ENCODE measurements at regions not wholly inside any gene's neighbourhood (a gene's known extent, or its start where the extent isn't known, plus 50 kb on each side); places are given as distances from the start of the nearest gene placed in this dataset.
"Not testable (repeated sequence)": the region's sequence is repeated elsewhere in the genome, so short reads cannot be mapped to it uniquely, and the experiment has no call there.

DNA sequence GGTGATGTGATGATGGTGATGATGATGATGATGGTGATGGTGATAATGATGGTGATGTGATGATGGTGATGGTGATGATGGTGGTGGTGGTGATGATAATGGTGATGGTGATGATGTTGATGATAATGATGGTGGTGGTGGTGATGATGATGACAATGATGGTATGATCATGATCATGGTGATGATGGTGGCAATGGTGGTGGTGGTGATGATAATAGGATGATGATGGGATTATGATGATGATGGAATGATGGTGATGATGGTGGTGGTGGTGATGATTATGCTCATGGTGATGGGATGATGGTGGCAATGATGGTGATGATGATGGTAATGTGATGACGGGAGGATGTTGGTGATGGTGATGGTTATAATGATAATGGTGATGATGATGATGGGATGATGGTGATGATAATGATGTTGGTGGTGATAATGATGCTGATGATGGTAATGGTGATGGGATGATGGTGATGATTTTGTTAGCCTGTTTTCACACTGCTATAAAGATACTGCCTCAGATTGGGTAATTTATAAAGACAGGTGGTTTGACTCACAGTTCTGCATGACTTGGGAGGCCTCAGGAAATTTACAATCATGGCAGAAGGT, 314.8 kb upstream of the SFSWAP start:
- H3K4me3 ChIP-seq (ENCODE audit: low read depth, low read length), result no peak overlapping the region
- TF ChIP-seq MYC (IDR thresholded peaks at IDR 0.05; ENCODE audit: low read depth, low read length) (no peak), POLR2A (IDR thresholded peaks at IDR 0.05; ENCODE audit: extremely low read depth, insufficient read length) (no peak)
- TF ChIP-seq, protein P1, sequence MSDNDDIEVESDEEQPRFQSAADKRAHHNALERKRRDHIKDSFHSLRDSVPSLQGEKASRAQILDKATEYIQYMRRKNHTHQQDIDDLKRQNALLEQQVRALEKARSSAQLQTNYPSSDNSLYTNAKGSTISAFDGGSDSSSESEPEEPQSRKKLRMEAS (IDR thresholded peaks at IDR 0.05; ENCODE audit: low read depth, low read length), result no peak
- TF ChIP-seq, protein P2, sequence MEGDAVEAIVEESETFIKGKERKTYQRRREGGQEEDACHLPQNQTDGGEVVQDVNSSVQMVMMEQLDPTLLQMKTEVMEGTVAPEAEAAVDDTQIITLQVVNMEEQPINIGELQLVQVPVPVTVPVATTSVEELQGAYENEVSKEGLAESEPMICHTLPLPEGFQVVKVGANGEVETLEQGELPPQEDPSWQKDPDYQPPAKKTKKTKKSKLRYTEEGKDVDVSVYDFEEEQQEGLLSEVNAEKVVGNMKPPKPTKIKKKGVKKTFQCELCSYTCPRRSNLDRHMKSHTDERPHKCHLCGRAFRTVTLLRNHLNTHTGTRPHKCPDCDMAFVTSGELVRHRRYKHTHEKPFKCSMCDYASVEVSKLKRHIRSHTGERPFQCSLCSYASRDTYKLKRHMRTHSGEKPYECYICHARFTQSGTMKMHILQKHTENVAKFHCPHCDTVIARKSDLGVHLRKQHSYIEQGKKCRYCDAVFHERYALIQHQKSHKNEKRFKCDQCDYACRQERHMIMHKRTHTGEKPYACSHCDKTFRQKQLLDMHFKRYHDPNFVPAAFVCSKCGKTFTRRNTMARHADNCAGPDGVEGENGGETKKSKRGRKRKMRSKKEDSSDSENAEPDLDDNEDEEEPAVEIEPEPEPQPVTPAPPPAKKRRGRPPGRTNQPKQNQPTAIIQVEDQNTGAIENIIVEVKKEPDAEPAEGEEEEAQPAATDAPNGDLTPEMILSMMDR (IDR thresholded peaks at IDR 0.05; ENCODE audit: low read depth, low read length), result no peak

DNA sequence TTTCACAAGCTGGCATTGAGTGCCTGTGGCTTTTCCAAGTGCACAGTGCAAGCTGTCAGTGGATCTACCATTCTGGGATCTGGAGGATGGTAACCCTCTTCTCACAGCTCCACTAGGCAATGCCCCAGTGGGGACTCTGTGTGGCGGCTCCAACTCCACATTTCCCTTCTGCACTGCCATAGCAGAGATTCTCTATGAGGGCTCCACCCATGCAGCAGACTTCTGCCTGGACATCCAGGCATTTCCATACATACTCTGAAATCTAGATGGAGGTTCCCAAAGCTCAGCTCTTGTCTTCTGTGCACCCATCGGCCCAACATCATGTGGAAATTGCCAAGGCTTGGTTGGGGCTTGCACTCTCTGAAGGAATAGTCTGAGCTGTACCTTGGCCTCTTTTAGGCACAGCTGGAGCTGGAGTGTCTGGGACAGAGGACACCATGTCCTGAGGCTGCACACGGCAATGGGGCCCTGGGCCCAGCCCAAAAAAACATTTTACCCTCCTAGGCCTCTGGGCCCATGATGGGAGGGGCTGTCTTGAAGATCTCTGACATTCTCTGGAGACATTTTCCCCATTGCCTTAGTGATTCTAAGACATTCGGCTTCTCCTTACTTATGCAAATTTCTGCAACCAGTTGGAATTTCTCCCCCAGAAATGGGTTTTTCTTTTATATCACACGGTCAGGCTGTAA, 313.3 kb upstream of the SFSWAP start:
- TF ChIP-seq, protein P2 (IDR thresholded peaks at IDR 0.05; ENCODE audit: low read depth, low read length), result no peak
- TF ChIP-seq MYC (IDR thresholded peaks at IDR 0.05; ENCODE audit: low read depth, low read length) (no peak), POLR2A (IDR thresholded peaks at IDR 0.05; ENCODE audit: extremely low read depth, insufficient read length) (no peak)
- TF ChIP-seq, protein P1 (IDR thresholded peaks at IDR 0.05; ENCODE audit: low read depth, low read length), result no peak
- H3K4me3 ChIP-seq (ENCODE audit: low read depth, low read length), result no peak overlapping the region
- no peak for DNase-seq (ENCODE audit: low read depth)

More for the DNA sequence above, 314.8 kb upstream of the SFSWAP start:
- DNase-seq (ENCODE audit: low read depth), result no peak

DNA sequence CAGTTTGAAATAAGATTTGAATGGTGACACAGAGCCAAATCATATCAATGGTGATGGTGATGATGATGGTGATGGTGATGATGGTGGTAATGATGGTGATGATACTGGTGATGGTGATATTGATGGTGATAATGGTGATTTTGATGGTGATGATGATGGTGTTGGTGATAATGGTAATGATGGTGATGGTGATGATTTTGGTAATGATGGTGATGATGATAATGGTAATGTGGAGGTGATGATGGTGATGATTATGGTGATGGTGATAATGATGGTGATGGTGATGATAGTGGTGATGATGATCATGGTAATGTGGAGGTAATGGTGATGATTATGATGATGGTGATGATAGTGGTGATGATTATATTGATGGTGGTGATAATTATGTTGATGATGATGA, 311.9 kb upstream of the SFSWAP start:
- TF ChIP-seq, protein P2 (IDR thresholded peaks at IDR 0.05; ENCODE audit: low read depth, low read length), result no peak
- no peak for TF ChIP-seq MYC (IDR thresholded peaks at IDR 0.05; ENCODE audit: low read depth, low read length)
- no peak for TF ChIP-seq POLR2A (IDR thresholded peaks at IDR 0.05; ENCODE audit: extremely low read depth, insufficient read length)
- TF ChIP-seq, protein P1 (IDR thresholded peaks at IDR 0.05; ENCODE audit: low read depth, low read length), result no peak
- no peak overlapping the region for H3K4me3 ChIP-seq (ENCODE audit: low read depth, low read length)
- DNase-seq (ENCODE audit: low read depth), result no peak

DNA sequence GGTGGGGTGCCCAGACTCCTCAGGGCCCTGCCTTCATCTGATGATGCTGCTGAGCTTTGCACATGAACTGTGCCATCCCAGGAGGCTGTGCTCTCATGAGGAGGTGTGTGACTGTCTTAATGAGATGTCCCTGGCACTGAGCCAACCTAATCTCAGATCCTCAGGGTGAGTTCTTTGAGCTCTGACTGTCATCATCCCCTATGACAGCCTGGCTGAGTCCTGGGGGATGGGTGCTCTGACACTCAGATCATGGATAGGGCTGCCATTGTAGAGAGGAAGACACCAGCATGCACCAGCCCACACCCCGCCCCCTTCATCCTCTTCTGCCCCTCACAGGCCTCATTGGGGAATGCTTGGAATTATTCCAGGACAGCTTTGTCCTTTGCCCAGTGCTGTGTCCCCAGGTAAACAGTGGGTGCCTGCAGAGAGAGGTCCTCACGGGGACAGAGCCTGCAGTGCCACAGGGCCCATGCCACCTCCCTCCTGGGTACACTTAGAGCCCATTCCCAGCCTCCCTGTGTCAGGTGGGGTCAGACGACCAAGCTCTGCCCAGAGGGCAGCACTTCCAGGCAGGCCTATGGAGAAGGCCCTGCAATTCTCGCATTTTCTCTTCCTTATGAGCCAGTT, 310.1 kb upstream of the SFSWAP start:
- H3K4me3 ChIP-seq (ENCODE audit: low read depth, low read length); DNase-seq (ENCODE audit: low read depth): not testable (repeated sequence)

DNA sequence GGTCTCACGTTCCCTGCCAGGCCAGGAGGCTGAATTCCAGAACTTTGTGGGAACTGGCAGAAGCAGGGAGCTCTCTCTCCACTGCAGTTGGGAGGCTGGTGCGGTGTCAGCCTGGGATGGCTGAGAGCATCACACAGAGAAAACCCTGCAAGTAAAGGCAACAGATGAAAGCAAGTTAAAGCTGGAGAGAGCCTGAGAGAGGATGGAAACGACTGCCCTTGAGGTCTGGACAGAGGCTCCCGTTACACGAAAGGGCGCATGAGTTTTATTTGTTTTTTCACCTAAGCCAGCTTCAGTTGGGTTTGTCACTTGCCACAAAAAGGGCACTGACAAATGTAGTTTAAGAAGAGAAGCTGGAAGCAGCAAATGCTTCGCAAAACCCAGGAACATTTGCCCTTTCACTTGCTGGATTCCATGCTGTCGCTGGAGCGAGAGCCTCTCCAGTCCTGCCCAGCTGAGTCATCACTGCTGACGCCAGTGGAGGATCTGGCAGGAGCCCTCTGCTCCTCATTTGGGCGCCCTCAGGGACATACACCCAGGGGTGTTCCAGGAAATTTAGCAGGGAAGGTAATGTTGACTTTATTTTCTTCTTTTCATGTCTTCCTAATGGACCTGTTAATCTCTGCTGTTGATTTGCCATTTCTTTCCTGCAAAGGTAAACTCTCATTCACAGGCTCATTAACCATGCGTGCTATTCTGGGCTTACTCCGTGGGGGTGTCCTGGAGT, 308.8 kb upstream of the SFSWAP start:
- H3K4me3 ChIP-seq (ENCODE audit: low read depth, low read length); DNase-seq (ENCODE audit: low read depth): not testable (repeated sequence)

DNA sequence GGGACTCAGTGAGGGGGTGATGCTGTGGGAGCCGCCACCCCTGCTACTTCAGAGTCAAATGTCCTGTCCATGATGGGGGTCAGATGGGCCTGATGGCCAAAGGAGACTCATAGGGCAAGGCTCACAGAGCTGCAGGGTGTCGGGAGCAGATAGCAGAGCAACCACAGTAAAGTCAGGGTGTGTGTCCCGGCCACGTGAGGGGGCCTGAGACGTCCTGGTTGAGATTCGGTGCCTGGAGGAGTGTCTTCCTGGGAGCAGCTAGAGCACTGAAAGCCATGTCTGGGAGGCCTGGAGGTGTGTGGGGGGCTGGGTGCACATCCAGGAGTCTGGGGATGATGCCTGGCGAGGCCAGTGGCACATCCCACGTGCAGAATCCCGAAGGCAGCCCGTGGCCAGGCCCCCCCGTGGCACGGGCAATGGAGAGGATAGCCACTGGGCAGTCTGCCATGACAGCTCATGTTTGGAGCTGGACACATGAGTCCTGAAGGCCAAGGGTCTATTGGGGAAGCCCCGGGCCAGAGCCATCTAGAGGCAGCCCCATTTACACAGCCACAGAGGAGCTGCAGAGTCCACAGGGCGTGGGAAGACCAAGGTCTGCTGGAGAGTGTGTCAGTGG, 308.0 kb upstream of the SFSWAP start:
- DNase-seq (ENCODE audit: low read depth), result no peak
- TF ChIP-seq, protein P1 (IDR thresholded peaks at IDR 0.05; ENCODE audit: low read depth, low read length), result no peak
- TF ChIP-seq, protein P2 (IDR thresholded peaks at IDR 0.05; ENCODE audit: low read depth, low read length), result no peak
- TF ChIP-seq MYC (IDR thresholded peaks at IDR 0.05; ENCODE audit: low read depth, low read length) (no peak), POLR2A (IDR thresholded peaks at IDR 0.05; ENCODE audit: extremely low read depth, insufficient read length) (no peak)
- no peak overlapping the region for H3K4me3 ChIP-seq (ENCODE audit: low read depth, low read length)

Measured in NB4 (cell line).